ENCODE measurements at regions not wholly inside any gene's neighbourhood (a gene's known extent, or its start where the extent isn't known, plus 50 kb on each side); places are given as distances from the start of the nearest gene placed in this dataset.

DNA sequence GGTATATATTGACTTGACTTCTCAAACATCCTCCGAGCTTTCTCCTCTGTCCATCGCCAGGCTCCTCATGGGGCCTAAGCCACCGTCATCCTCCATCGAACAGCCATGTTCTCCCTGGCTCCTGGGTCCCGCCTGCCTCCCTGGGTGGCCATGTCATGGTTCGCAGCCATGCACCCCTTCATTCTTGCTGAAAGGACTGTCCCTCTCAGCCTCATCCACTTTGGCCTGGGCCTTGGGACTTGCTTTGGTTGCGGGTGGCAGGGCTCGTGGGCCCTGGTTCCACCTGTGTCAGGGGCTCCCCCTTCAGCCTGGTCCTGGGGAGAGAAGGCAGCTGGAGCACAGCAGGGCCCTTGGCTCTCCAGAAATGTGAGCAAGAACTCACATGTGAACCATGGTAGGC is 183.8 kb downstream of the KATNAL1 start:
- ChIA-PET CTCF (no interaction called here), POLR2A (ENCODE audit: low non-redundant PET) (no interaction called here)
- DNase-seq (ENCODE audit: low spot score) = no peak
- Histone ChIP-seq H3K36me3 (ENCODE audit: insufficient read depth, low read length, poor library complexity, severe bottlenecking) (no peaks in the 10 kb centered on the region), H3K9me3 (ENCODE audit: low read depth, low read length, poor library complexity, severe bottlenecking) (no peaks in the 10 kb centered on the region), H3K27me3 (replicated peaks; ENCODE audit: insufficient read depth, low read depth, low read length, poor library complexity) (no peaks in the 10 kb centered on the region), H3K27ac (ENCODE audit: low read depth, low read length, poor library complexity, severe bottlenecking) (no peak overlapping the region), H3K4me1 (ENCODE audit: insufficient read depth, low read length, poor library complexity, severe bottlenecking) (peaks cover 18% of the 10 kb centered on the region), H3K4me3 (ENCODE audit: low read depth, low read length, poor library complexity, severe bottlenecking) (no peak overlapping the region)
- no peak for TF ChIP-seq EZH2 (IDR thresholded peaks at IDR 0.05; ENCODE audit: borderline replicate concordance, low read depth, low read length, poor library complexity, severe bottlenecking)
- TF ChIP-seq, protein P1, sequence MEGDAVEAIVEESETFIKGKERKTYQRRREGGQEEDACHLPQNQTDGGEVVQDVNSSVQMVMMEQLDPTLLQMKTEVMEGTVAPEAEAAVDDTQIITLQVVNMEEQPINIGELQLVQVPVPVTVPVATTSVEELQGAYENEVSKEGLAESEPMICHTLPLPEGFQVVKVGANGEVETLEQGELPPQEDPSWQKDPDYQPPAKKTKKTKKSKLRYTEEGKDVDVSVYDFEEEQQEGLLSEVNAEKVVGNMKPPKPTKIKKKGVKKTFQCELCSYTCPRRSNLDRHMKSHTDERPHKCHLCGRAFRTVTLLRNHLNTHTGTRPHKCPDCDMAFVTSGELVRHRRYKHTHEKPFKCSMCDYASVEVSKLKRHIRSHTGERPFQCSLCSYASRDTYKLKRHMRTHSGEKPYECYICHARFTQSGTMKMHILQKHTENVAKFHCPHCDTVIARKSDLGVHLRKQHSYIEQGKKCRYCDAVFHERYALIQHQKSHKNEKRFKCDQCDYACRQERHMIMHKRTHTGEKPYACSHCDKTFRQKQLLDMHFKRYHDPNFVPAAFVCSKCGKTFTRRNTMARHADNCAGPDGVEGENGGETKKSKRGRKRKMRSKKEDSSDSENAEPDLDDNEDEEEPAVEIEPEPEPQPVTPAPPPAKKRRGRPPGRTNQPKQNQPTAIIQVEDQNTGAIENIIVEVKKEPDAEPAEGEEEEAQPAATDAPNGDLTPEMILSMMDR (conservative IDR thresholded peaks at IDR 0.05; ENCODE audit: low read depth, low read length) = no peak
- intact Hi-C loops (cut with micrococcal nuclease; ENCODE audit: unreplicated experiment) = no loop called here
- no TSS peak for BruUV-seq (replicated peaks)

DNA sequence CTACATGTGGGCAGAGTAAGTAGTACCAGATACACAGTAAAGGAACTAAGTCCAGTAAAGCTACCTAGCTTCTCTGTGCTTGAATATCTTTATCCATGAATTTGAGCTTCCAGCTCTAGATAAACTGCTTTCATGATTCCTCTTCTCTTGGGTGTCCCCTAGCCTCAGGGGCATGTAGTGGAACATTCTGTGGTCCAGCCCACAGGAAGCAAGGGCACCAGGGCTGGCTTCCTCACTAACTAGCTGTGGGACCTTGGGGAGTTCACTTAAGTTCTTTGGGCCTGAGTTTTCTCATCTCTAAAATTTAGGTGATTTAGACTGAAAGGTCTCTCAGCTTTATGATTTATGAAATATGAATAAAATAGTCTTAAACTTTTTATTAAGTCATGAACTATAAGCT is 185.7 kb downstream of the KATNAL1 start:
- Histone ChIP-seq H3K4me3 (ENCODE audit: low read depth, low read length, poor library complexity, severe bottlenecking) (no peak overlapping the region), H3K36me3 (ENCODE audit: insufficient read depth, low read length, poor library complexity, severe bottlenecking) (no peaks in the 10 kb centered on the region), H3K9me3 (ENCODE audit: low read depth, low read length, poor library complexity, severe bottlenecking) (no peaks in the 10 kb centered on the region), H3K27me3 (replicated peaks; ENCODE audit: insufficient read depth, low read depth, low read length, poor library complexity) (no peaks in the 10 kb centered on the region), H3K27ac (ENCODE audit: low read depth, low read length, poor library complexity, severe bottlenecking) (no peak overlapping the region), H3K4me1 (ENCODE audit: insufficient read depth, low read length, poor library complexity, severe bottlenecking) (peaks cover 23% of the 10 kb centered on the region)
- BruUV-seq (replicated peaks) = no TSS peak
- intact Hi-C loops (cut with micrococcal nuclease; ENCODE audit: unreplicated experiment) = no loop called here
- CTCF ChIA-PET = interaction anchor here (1.6 kb wide), 1 partner anchor 11 kb away, joined by 5 read pairs; no protein-coding TSS in a partner anchor
- DNase-seq (ENCODE audit: low spot score) = no peak
- POLR2A ChIA-PET (ENCODE audit: low non-redundant PET) = no interaction called here
- TF ChIP-seq, protein P1 (conservative IDR thresholded peaks at IDR 0.05; ENCODE audit: low read depth, low read length) = no peak
- no peak for TF ChIP-seq EZH2 (IDR thresholded peaks at IDR 0.05; ENCODE audit: borderline replicate concordance, low read depth, low read length, poor library complexity, severe bottlenecking)

DNA sequence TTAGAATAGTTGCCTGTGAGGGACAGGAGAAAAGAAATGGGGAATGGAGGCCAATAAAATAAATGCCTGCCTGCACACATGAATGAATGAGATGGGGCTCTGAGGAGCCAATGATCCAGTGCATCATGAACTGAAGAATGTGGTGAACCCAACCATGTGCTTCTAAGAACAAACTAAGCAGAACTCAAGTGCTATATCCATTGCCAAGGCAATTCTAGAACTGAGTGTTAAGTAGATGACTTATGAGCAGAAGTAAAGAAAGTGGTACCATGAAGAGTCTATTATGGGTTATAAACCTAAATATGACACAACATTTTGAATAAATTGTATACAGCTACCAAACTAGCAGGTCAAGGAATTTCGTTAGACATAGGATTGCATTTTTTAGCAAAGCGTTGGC is 186.1 kb downstream of the KATNAL1 start:
- intact Hi-C loops (cut with micrococcal nuclease; ENCODE audit: unreplicated experiment) = no loop called here
- no peak for DNase-seq (ENCODE audit: low spot score)
- Histone ChIP-seq H3K27me3 (replicated peaks; ENCODE audit: insufficient read depth, low read depth, low read length, poor library complexity) (no peaks in the 10 kb centered on the region), H3K4me3 (ENCODE audit: low read depth, low read length, poor library complexity, severe bottlenecking) (no peak overlapping the region), H3K4me1 (ENCODE audit: insufficient read depth, low read length, poor library complexity, severe bottlenecking) (peaks cover 23% of the 10 kb centered on the region), H3K36me3 (ENCODE audit: insufficient read depth, low read length, poor library complexity, severe bottlenecking) (no peaks in the 10 kb centered on the region), H3K9me3 (ENCODE audit: low read depth, low read length, poor library complexity, severe bottlenecking) (no peaks in the 10 kb centered on the region), H3K27ac (ENCODE audit: low read depth, low read length, poor library complexity, severe bottlenecking) (no peak overlapping the region)
- ChIA-PET CTCF (interaction anchor here (1.6 kb wide), 1 partner anchor 11 kb away, joined by 5 read pairs; no protein-coding TSS in a partner anchor), POLR2A (ENCODE audit: low non-redundant PET) (no interaction called here)
- BruUV-seq (replicated peaks) = no TSS peak
- no peak for TF ChIP-seq EZH2 (IDR thresholded peaks at IDR 0.05; ENCODE audit: borderline replicate concordance, low read depth, low read length, poor library complexity, severe bottlenecking)
- TF ChIP-seq, protein P1 (conservative IDR thresholded peaks at IDR 0.05; ENCODE audit: low read depth, low read length) = no peak
